ENCODE measurements at regions not wholly inside any gene's neighbourhood (a gene's known extent, or its start where the extent isn't known, plus 50 kb on each side); places are given as distances from the start of the nearest gene placed in this dataset.
"Not testable (repeated sequence)": the region's sequence is repeated elsewhere in the genome, so short reads cannot be mapped to it uniquely, and the experiment has no call there.

DNA sequence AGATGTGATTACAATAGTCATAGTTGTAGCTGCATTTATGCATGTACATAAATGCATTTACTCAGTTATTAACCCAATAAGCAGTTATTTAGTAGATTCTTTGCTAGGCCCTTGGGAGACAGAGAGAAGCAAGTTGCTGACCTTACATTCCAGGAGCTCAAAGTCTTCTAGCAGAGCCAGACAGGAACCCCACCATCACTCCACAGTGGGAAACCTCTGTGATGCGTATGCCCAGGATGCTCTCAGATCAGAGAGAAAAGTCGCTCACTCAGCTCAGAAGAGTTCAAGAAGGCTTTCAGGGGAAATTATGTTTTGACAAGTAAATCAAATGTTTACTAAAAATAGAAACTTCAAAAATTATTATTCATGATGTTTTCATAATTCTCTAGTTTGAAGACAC is 146.3 kb upstream of the EXOC2 start:
- H3K4me3 ChIP-seq (ENCODE audit: insufficient read depth, low read depth, low read length, poor library complexity, severe bottlenecking): no peak overlapping the region
- H3K4me1 ChIP-seq (ENCODE audit: control insufficient read depth, insufficient read depth, low read length, poor library complexity, severe bottlenecking): no peaks in the 10 kb centered on the region
- no peak for DNase-seq
- no peaks in the 10 kb centered on the region for H3K9me3 ChIP-seq (ENCODE audit: control insufficient read depth, low read length)
- H3K27me3 ChIP-seq (replicated peaks; ENCODE audit: control insufficient read depth, insufficient read depth, low read length, poor library complexity, severe bottlenecking): no peaks in the 10 kb centered on the region
- no peaks in the 10 kb centered on the region for H3K36me3 ChIP-seq (ENCODE audit: control insufficient read depth, insufficient read depth, low read length)
- no peak overlapping the region for H3K27ac ChIP-seq (ENCODE audit: insufficient read depth, low read length, poor library complexity, severe bottlenecking)

GRCh38 chr6:837380-837779 is 144.4 kb upstream of the EXOC2 start:
- Histone ChIP-seq H3K27ac (ENCODE audit: insufficient read depth, low read length, poor library complexity, severe bottlenecking) (no peak overlapping the region), H3K27me3 (replicated peaks; ENCODE audit: control insufficient read depth, insufficient read depth, low read length, poor library complexity, severe bottlenecking) (no peaks in the 10 kb centered on the region), H3K4me1 (ENCODE audit: control insufficient read depth, insufficient read depth, low read length, poor library complexity, severe bottlenecking) (no peaks in the 10 kb centered on the region), H3K36me3 (ENCODE audit: control insufficient read depth, insufficient read depth, low read length) (no peaks in the 10 kb centered on the region), H3K4me3 (ENCODE audit: insufficient read depth, low read depth, low read length, poor library complexity, severe bottlenecking) (no peak overlapping the region), H3K9me3 (ENCODE audit: control insufficient read depth, low read length) (no peaks in the 10 kb centered on the region)
- no peak for DNase-seq

DNA sequence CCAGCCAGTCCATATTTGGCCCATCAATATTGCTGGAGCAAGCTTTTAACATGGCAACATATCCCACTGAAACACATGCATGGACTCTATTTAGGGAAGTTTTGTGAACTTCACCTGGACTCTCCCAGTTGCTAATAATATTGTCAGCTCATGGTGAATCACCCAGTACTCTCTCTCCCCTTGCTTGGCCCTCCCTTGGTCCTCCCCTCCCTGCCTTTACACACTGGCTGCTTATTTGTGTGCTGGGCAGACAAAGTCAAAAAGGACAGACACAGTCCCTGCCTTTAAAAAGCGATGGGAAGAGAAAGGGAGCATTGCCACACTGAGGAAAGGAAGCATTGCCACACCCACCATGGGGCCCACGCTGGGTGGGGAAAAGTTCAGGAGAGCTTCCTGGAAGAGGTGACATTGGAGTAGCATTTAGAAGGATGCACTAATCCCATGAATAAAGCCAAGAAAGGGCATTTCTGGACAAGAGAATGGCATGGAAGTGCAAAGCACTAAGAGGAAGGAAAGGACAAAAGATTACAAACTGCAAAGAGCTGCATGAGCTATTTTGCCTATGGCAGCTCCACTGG is 143.4 kb upstream of the EXOC2 start:
- no peak overlapping the region for H3K27ac ChIP-seq (ENCODE audit: insufficient read depth, low read length, poor library complexity, severe bottlenecking)
- H3K9me3 ChIP-seq (ENCODE audit: control insufficient read depth, low read length): no peaks in the 10 kb centered on the region
- no peaks in the 10 kb centered on the region for H3K4me1 ChIP-seq (ENCODE audit: control insufficient read depth, insufficient read depth, low read length, poor library complexity, severe bottlenecking)
- H3K4me3 ChIP-seq (ENCODE audit: insufficient read depth, low read depth, low read length, poor library complexity, severe bottlenecking): no peak overlapping the region
- H3K36me3 ChIP-seq (ENCODE audit: control insufficient read depth, insufficient read depth, low read length): no peaks in the 10 kb centered on the region
- no peaks in the 10 kb centered on the region for H3K27me3 ChIP-seq (replicated peaks; ENCODE audit: control insufficient read depth, insufficient read depth, low read length, poor library complexity, severe bottlenecking)
- no peak for DNase-seq

GRCh38 chr6:835476-836160 is 142.7 kb upstream of the EXOC2 start:
- Histone ChIP-seq H3K27ac (ENCODE audit: insufficient read depth, low read length, poor library complexity, severe bottlenecking) (no peak overlapping the region), H3K4me3 (ENCODE audit: insufficient read depth, low read depth, low read length, poor library complexity, severe bottlenecking) (no peak overlapping the region), H3K9me3 (ENCODE audit: control insufficient read depth, low read length) (no peaks in the 10 kb centered on the region), H3K36me3 (ENCODE audit: control insufficient read depth, insufficient read depth, low read length) (no peaks in the 10 kb centered on the region), H3K27me3 (replicated peaks; ENCODE audit: control insufficient read depth, insufficient read depth, low read length, poor library complexity, severe bottlenecking) (no peaks in the 10 kb centered on the region), H3K4me1 (ENCODE audit: control insufficient read depth, insufficient read depth, low read length, poor library complexity, severe bottlenecking) (no peaks in the 10 kb centered on the region)
- DNase-seq: no peak

DNA sequence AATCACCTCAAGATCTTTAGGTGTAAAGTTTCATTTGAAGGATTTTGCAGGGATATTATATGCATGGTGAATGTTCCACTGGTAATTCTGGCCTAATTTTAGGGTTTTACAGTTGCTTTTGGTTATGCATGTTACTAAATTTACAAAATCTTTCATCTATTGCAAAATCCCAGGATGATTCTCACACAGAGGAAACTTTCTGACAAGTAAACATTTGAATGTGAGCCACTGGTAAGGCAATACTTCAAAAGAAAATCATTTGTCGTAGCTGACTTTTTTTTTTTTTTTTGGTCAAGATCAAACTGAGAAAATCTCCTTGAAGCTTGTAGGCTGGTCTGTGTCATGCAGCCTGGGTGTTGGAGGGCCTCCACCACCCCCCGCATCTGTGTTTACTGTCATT is 141.9 kb upstream of the EXOC2 start:
- Histone ChIP-seq H3K27me3 (replicated peaks; ENCODE audit: control insufficient read depth, insufficient read depth, low read length, poor library complexity, severe bottlenecking) (no peaks in the 10 kb centered on the region), H3K9me3 (ENCODE audit: control insufficient read depth, low read length) (no peaks in the 10 kb centered on the region), H3K36me3 (ENCODE audit: control insufficient read depth, insufficient read depth, low read length) (no peaks in the 10 kb centered on the region), H3K4me1 (ENCODE audit: control insufficient read depth, insufficient read depth, low read length, poor library complexity, severe bottlenecking) (no peaks in the 10 kb centered on the region), H3K27ac (ENCODE audit: insufficient read depth, low read length, poor library complexity, severe bottlenecking) (no peak overlapping the region), H3K4me3 (ENCODE audit: insufficient read depth, low read depth, low read length, poor library complexity, severe bottlenecking) (no peak overlapping the region)
- no peak for DNase-seq

DNA sequence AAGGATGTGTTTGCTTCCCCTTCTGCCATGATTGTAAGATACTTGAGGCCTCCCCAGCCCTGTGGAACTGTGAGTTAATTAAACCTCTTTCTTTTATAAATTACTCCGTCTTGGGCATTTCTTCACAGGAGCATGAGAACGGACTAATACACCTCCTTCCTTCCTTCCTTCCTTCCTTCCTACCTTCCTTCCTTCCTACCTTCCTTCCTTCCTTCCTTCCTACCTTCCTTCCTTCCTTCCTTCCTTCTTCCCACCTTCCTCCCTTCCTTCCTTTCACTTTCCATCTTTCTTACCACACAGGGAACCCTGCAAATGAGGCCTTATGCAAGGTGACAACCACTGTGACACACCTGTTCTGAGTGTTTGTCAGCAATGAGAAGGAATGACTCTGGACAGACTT is 141.3 kb upstream of the EXOC2 start:
- H3K4me3 ChIP-seq (ENCODE audit: insufficient read depth, low read depth, low read length, poor library complexity, severe bottlenecking): no peak overlapping the region
- H3K27ac ChIP-seq (ENCODE audit: insufficient read depth, low read length, poor library complexity, severe bottlenecking): no peak overlapping the region
- H3K27me3 ChIP-seq (replicated peaks; ENCODE audit: control insufficient read depth, insufficient read depth, low read length, poor library complexity, severe bottlenecking): no peaks in the 10 kb centered on the region
- no peaks in the 10 kb centered on the region for H3K4me1 ChIP-seq (ENCODE audit: control insufficient read depth, insufficient read depth, low read length, poor library complexity, severe bottlenecking)
- no peak for DNase-seq
- H3K36me3 ChIP-seq (ENCODE audit: control insufficient read depth, insufficient read depth, low read length): no peaks in the 10 kb centered on the region
- H3K9me3 ChIP-seq (ENCODE audit: control insufficient read depth, low read length): no peaks in the 10 kb centered on the region

DNA sequence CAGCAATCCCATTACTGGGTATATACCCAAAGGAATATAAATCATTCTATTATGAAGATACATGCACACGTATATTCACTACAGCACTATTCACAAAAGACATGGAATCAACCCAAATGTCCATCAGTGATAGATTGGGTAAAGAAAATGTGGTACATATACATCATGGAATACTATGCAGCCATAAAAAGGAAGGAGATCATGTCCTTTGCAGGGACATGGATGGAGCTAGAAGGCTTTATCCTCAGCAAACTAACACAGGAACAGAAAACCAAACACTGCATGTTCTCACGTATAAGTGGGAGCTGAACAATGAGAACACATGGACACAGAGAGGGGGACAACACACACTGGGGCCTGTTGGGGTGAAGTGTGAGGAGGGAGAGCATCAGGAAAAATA is 139.9 kb upstream of the EXOC2 start:
- H3K9me3 ChIP-seq (ENCODE audit: control insufficient read depth, low read length); H3K36me3 ChIP-seq (ENCODE audit: control insufficient read depth, insufficient read depth, low read length); H3K4me3 ChIP-seq (ENCODE audit: insufficient read depth, low read depth, low read length, poor library complexity, severe bottlenecking); H3K27me3 ChIP-seq (replicated peaks; ENCODE audit: control insufficient read depth, insufficient read depth, low read length, poor library complexity, severe bottlenecking); DNase-seq; H3K4me1 ChIP-seq (ENCODE audit: control insufficient read depth, insufficient read depth, low read length, poor library complexity, severe bottlenecking); H3K27ac ChIP-seq (ENCODE audit: insufficient read depth, low read length, poor library complexity, severe bottlenecking): not testable (repeated sequence)

DNA sequence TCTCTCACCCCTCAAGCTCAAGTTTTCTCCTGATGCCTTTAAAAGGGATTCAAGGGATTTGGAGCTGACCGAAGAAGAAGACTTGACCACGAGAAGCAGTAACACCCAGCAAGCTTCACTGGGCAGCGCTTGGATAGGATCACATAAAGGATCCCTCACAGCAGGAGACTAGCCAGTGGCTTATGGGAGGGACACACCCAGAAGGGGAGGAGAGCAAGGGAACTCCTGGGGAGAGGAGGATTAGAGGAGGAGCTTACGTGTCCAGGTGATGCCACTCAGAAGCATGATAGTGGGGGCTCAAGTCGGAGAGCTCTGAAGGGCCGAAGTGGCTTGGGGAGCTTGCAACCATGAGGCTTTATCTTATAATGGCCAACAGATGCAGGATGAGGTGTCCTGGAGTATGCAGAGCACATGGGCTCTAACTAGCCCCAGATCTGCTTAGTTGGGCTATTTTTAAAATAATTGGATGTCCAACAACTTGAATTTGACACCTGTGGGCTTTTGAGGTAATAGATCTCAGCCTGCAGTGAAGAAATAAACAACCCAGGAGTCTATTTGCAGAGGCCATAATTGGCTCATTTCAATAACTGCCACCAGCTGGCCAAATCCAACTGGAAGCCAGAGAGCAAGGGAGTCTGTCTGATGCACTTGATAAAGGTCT is 137.9 kb upstream of the EXOC2 start:
- no peak for DNase-seq
- Histone ChIP-seq H3K27me3 (replicated peaks; ENCODE audit: control insufficient read depth, insufficient read depth, low read length, poor library complexity, severe bottlenecking) (no peaks in the 10 kb centered on the region), H3K9me3 (ENCODE audit: control insufficient read depth, low read length) (no peaks in the 10 kb centered on the region), H3K27ac (ENCODE audit: insufficient read depth, low read length, poor library complexity, severe bottlenecking) (no peak overlapping the region), H3K4me3 (ENCODE audit: insufficient read depth, low read depth, low read length, poor library complexity, severe bottlenecking) (no peak overlapping the region), H3K36me3 (ENCODE audit: control insufficient read depth, insufficient read depth, low read length) (no peaks in the 10 kb centered on the region), H3K4me1 (ENCODE audit: control insufficient read depth, insufficient read depth, low read length, poor library complexity, severe bottlenecking) (no peaks in the 10 kb centered on the region)

GRCh38 chr6:829656-830055 is 136.7 kb upstream of the EXOC2 start:
- no peak overlapping the region for H3K27ac ChIP-seq (ENCODE audit: insufficient read depth, low read length, poor library complexity, severe bottlenecking)

GRCh38 chr6:827431-827830 is 134.5 kb upstream of the EXOC2 start:
- no peak overlapping the region for H3K27ac ChIP-seq (ENCODE audit: insufficient read depth, low read length, poor library complexity, severe bottlenecking)
- H3K4me3 ChIP-seq (ENCODE audit: insufficient read depth, low read depth, low read length, poor library complexity, severe bottlenecking): no peak overlapping the region
- no peaks in the 10 kb centered on the region for H3K36me3 ChIP-seq (ENCODE audit: control insufficient read depth, insufficient read depth, low read length)
- H3K9me3 ChIP-seq (ENCODE audit: control insufficient read depth, low read length): no peaks in the 10 kb centered on the region
- H3K27me3 ChIP-seq (replicated peaks; ENCODE audit: control insufficient read depth, insufficient read depth, low read length, poor library complexity, severe bottlenecking): no peaks in the 10 kb centered on the region
- H3K4me1 ChIP-seq (ENCODE audit: control insufficient read depth, insufficient read depth, low read length, poor library complexity, severe bottlenecking): no peaks in the 10 kb centered on the region
- DNase-seq: no peak

More at GRCh38 chr6:829656-830055, 136.7 kb upstream of the EXOC2 start:
- Histone ChIP-seq H3K36me3 (ENCODE audit: control insufficient read depth, insufficient read depth, low read length) (no peaks in the 10 kb centered on the region), H3K4me1 (ENCODE audit: control insufficient read depth, insufficient read depth, low read length, poor library complexity, severe bottlenecking) (no peaks in the 10 kb centered on the region), H3K27me3 (replicated peaks; ENCODE audit: control insufficient read depth, insufficient read depth, low read length, poor library complexity, severe bottlenecking) (no peaks in the 10 kb centered on the region), H3K4me3 (ENCODE audit: insufficient read depth, low read depth, low read length, poor library complexity, severe bottlenecking) (no peak overlapping the region), H3K9me3 (ENCODE audit: control insufficient read depth, low read length) (no peaks in the 10 kb centered on the region)
- no peak for DNase-seq

Measured in effector memory CD4-positive, alpha-beta T cell (primary cell).